ENCODE measurements at regions not wholly inside any gene's neighbourhood (a gene's known extent, or its start where the extent isn't known, plus 50 kb on each side); places are given as distances from the start of the nearest gene placed in this dataset.
A peak's percentile ranks its signal among the peaks of the same experiment; 100 is the strongest.

- H3K4me1 ChIP-seq = peaks cover 0 to 45% of the 10 kb centered on the region in 2 donors
- DNase-seq (ENCODE audit: low spot score) = no peak
- TF ChIP-seq CTCF (IDR thresholded peaks at IDR 0.05) = no peak
- H3K36me3 ChIP-seq = no peaks in the 10 kb centered on the region
- no peaks in the 10 kb centered on the region for H3K27me3 ChIP-seq
- H3K4me3 ChIP-seq = no peak overlapping the region
- no peaks in the 10 kb centered on the region for H3K9me3 ChIP-seq
- H3K27ac ChIP-seq = peak overlapping the region; percentile 75 to 76
Observed at GRCh38 chr9:107738789-107739188, 249.2 kb upstream of the KLF4 start.

- DNase-seq (ENCODE audit: low spot score) = peak; percentile 91
- H3K9me3 ChIP-seq = no peaks in the 10 kb centered on the region
- peaks cover 0 to 51% of the 10 kb centered on the region in 2 donors for H3K4me1 ChIP-seq
Observed at GRCh38 chr9:107737987-107738743, 248.6 kb upstream of the KLF4 start.

GRCh38 chr9:107737610-107737986 lies 248.0 kb upstream of the KLF4 start:
- TF ChIP-seq CTCF (IDR thresholded peaks at IDR 0.05) = no peak
- no peak for DNase-seq (ENCODE audit: low spot score)
- Histone ChIP-seq H3K4me1 (peaks cover 0 to 57% of the 10 kb centered on the region in 2 donors), H3K36me3 (no peaks in the 10 kb centered on the region), H3K4me3 (no peak overlapping the region), H3K27ac (peak overlapping the region; percentile 75 to 76), H3K27me3 (no peaks in the 10 kb centered on the region), H3K9me3 (no peaks in the 10 kb centered on the region)

More at GRCh38 chr9:107737987-107738743, 248.6 kb upstream of the KLF4 start:
- no peak for TF ChIP-seq CTCF (IDR thresholded peaks at IDR 0.05)
- Histone ChIP-seq H3K27ac (peak overlapping the region; percentile 75 to 76), H3K27me3 (no peaks in the 10 kb centered on the region), H3K36me3 (no peaks in the 10 kb centered on the region), H3K4me3 (no peak overlapping the region)

- no peak overlapping the region for H3K4me3 ChIP-seq
- no peaks in the 10 kb centered on the region for H3K27me3 ChIP-seq
- H3K4me1 ChIP-seq = peaks cover 0 to 61% of the 10 kb centered on the region in 2 donors
- H3K27ac ChIP-seq = no peak overlapping the region
- no peak for TF ChIP-seq CTCF (IDR thresholded peaks at IDR 0.05)
- no peak for DNase-seq (ENCODE audit: low spot score)
- no peaks in the 10 kb centered on the region for H3K9me3 ChIP-seq
- H3K36me3 ChIP-seq = no peaks in the 10 kb centered on the region
Observed at GRCh38 chr9:107735821-107736220, 246.3 kb upstream of the KLF4 start.

- peaks cover 0 to 50% of the 10 kb centered on the region in 2 donors for H3K4me1 ChIP-seq
- DNase-seq (ENCODE audit: low spot score) = no peak
Observed at GRCh38 chr9:107734256-107735013, 244.9 kb upstream of the KLF4 start.

More at GRCh38 chr9:107734256-107735013, 244.9 kb upstream of the KLF4 start:
- Histone ChIP-seq H3K9me3 (no peaks in the 10 kb centered on the region), H3K4me3 (no peak overlapping the region), H3K36me3 (no peaks in the 10 kb centered on the region), H3K27me3 (no peaks in the 10 kb centered on the region), H3K27ac (peak overlapping the region; percentile 83 to 90)
- no peak for TF ChIP-seq CTCF (IDR thresholded peaks at IDR 0.05)
